ENCODE measurements at regions not wholly inside any gene's neighbourhood (a gene's known extent, or its start where the extent isn't known, plus 50 kb on each side); places are given as distances from the start of the nearest gene placed in this dataset.

- H3K9ac ChIP-seq, result no peak overlapping the region
- no peaks in the 10 kb centered on the region for H4K20me1 ChIP-seq (ENCODE audit: insufficient read depth)
- H3F3A ChIP-seq (replicated peaks; ENCODE audit: insufficient read depth), result no peaks in the 10 kb centered on the region
- ChIA-PET POLR2A (no interaction called here), CTCF (no interaction called here)
- no peaks in the 10 kb centered on the region for H3K36me3 ChIP-seq (replicated peaks in 1 of 2; ENCODE audit: control insufficient read depth in 1 of 2, insufficient read depth in 2 of 2, low read length in 1 of 2)
- H3K79me2 ChIP-seq (ENCODE audit: insufficient read depth), result no peaks in the 10 kb centered on the region
- no peak for DNase-seq
- H3K27me3 ChIP-seq (ENCODE audit: insufficient read depth), result no peaks in the 10 kb centered on the region
- no peaks in the 10 kb centered on the region for H3K9me3 ChIP-seq
- H3K9me2 ChIP-seq, result no peaks in the 10 kb centered on the region
- no peak overlapping the region for H2AFZ ChIP-seq (ENCODE audit: low read depth)
- no peak overlapping the region for H3K4me3 ChIP-seq (ENCODE audit: low read depth in 2 of 2, low read length in 1 of 2)
- no peak overlapping the region for H3K4me2 ChIP-seq
- 33% methylated on average over 9 of the region's 21 CpGs for WGBS (ENCODE audit: low lambda C conversion rate)
- H3K27ac ChIP-seq (ENCODE audit: low read depth in 2 of 2, low read length in 1 of 2), result no peak overlapping the region
- TF ChIP-seq SIN3A (IDR thresholded peaks at IDR 0.05; ENCODE audit: borderline replicate concordance, low read depth, low read length) (no peak), TAF1 (IDR thresholded peaks at IDR 0.05; ENCODE audit: borderline replicate concordance, low read depth, low read length) (no peak), GABPA (IDR thresholded peaks at IDR 0.05; ENCODE audit: low read depth) (no peak)
- H3K4me1 ChIP-seq (ENCODE audit: control insufficient read depth in 1 of 2, insufficient read depth in 2 of 2, low read depth in 1 of 2, low read length in 1 of 2), result peaks cover 0 to 7% of the 10 kb centered on the region in 2 experiments; a peak in 1 of 4 replicates
Observed at GRCh38 chr6:170117111-170117972, 173.5 kb downstream of the DLL1 start.

GRCh38 chr6:170116636-170117035 is 174.2 kb downstream of the DLL1 start:
- Histone ChIP-seq H3K79me2 (ENCODE audit: insufficient read depth) (no peaks in the 10 kb centered on the region), H4K20me1 (ENCODE audit: insufficient read depth) (no peaks in the 10 kb centered on the region), H3K4me1 (ENCODE audit: control insufficient read depth in 1 of 2, insufficient read depth in 2 of 2, low read depth in 1 of 2, low read length in 1 of 2) (peaks cover 0 to 7% of the 10 kb centered on the region in 2 experiments; a peak in 1 of 4 replicates), H3K36me3 (replicated peaks in 1 of 2; ENCODE audit: control insufficient read depth in 1 of 2, insufficient read depth in 2 of 2, low read length in 1 of 2) (no peaks in the 10 kb centered on the region), H3K4me3 (ENCODE audit: low read depth in 2 of 2, low read length in 1 of 2) (no peak overlapping the region), H3F3A (replicated peaks; ENCODE audit: insufficient read depth) (no peaks in the 10 kb centered on the region), H3K9me3 (no peaks in the 10 kb centered on the region), H3K9me2 (no peaks in the 10 kb centered on the region), H3K27ac (ENCODE audit: low read depth in 2 of 2, low read length in 1 of 2) (no peak overlapping the region), H2AFZ (ENCODE audit: low read depth) (no peak overlapping the region), H3K9ac (no peak overlapping the region), H3K27me3 (ENCODE audit: insufficient read depth) (no peaks in the 10 kb centered on the region), H3K4me2 (no peak overlapping the region)
- TF ChIP-seq EP300 (IDR thresholded peaks at IDR 0.05; ENCODE audit: borderline replicate concordance in 1 of 2, low read depth in 1 of 2, low read length in 1 of 2) (no peak), MXI1 (IDR thresholded peaks at IDR 0.05; ENCODE audit: low read depth, low read length) (no peak), RFX5 (IDR thresholded peaks at IDR 0.05; ENCODE audit: low read length) (no peak), PBX3 (IDR thresholded peaks at IDR 0.05) (no peak), CTCF (IDR thresholded peaks at IDR 0.05) (no peak), GATA2 (CRISPR knock-in tag; IDR thresholded peaks at IDR 0.05) (no peak), RCOR1 (IDR thresholded peaks at IDR 0.05; ENCODE audit: low read length) (no peak), FOSL2 (IDR thresholded peaks at IDR 0.05; ENCODE audit: borderline replicate concordance, low read depth) (no peak), TEAD4 (IDR thresholded peaks at IDR 0.05; ENCODE audit: borderline replicate concordance, insufficient read depth) (no peak), SMC3 (IDR thresholded peaks at IDR 0.05; ENCODE audit: low read depth, low read length) (no peak), CHD2 (IDR thresholded peaks at IDR 0.05; ENCODE audit: low read length, partially characterized antibody) (no peak)
- POLR2A ChIA-PET, result no interaction called here
- 38% methylated on average over 4 of the region's 7 CpGs for WGBS (ENCODE audit: low lambda C conversion rate)
- no peak for DNase-seq
- CTCF ChIA-PET, result interaction anchor here (1.3 kb wide), 1 partner anchor 327 kb away, joined by 3 read pairs; no protein-coding TSS in a partner anchor

All from SK-N-SH (cell line).